ENCODE measurements at regions not wholly inside any gene's neighbourhood (a gene's known extent, or its start where the extent isn't known, plus 50 kb on each side); places are given as distances from the start of the nearest gene placed in this dataset.

DNA sequence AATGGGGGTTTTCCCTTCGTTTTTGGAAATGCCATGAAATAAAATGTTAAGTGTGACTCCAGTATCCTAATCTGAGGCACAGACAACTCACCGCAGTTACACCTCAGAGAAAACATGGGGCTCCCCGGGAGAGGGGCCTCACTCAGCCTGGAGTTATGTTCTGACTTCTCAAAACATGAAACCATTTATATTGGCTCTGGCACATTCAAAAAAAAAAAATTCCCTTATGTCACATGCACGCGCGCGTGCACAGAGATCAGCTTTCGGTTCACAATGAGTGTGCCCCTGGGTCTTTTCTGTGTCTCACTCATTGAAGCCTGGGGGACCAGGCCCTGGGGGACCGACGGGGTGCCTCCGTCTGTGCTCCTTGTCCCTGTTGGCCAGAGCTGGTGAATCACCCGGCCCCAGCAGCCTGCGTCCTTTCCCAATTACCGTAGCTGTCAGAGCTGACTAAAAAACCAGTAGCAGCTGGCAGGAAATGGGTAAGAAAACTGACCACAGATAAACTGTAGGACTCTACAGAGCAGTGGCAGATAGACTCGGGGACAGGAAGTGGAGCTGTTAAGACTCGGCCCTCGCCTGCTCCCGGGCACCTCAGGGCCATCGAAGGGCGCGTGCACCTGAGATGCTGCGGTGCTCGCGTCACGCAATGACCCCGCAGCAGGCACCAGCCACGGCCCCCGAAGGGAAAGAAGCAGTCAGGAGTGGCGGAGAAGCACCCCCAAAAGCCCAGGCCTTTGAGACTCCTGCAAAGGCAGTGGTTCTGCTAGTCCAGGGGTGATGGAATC, 138.3 kb upstream of the ID2 start:
- DNase-seq, result peak; percentile 86

DNA sequence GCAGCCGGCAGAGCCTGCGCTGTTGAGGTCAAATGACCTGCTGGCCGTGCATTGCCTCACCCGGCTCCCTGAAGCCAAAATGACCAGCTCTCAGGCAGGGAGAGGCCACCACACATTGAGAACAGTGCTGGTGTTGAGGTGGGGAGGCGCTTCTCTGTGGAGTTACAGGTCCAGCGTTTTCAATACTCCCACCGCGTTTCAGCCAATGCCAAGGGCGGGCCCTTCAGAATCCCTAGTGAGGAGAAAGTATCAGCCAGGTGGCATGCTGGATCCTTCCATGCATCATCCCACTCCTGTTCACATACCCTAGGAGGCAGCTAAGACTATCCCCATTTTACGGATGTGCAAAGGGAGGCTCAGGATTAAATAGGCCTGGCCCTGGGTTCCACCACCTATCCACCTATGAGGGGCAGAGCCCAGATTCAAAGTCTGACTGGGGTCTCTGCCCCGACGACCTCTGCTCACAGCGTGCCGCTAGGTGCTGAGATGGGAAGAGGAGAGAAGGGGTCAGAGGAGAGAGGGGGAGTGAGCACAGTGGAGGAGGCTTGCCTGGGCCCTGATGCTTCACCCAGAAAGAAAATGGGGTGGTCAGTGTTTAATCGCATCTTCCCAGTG, 137.6 kb upstream of the ID2 start:
- no peak for DNase-seq

DNA sequence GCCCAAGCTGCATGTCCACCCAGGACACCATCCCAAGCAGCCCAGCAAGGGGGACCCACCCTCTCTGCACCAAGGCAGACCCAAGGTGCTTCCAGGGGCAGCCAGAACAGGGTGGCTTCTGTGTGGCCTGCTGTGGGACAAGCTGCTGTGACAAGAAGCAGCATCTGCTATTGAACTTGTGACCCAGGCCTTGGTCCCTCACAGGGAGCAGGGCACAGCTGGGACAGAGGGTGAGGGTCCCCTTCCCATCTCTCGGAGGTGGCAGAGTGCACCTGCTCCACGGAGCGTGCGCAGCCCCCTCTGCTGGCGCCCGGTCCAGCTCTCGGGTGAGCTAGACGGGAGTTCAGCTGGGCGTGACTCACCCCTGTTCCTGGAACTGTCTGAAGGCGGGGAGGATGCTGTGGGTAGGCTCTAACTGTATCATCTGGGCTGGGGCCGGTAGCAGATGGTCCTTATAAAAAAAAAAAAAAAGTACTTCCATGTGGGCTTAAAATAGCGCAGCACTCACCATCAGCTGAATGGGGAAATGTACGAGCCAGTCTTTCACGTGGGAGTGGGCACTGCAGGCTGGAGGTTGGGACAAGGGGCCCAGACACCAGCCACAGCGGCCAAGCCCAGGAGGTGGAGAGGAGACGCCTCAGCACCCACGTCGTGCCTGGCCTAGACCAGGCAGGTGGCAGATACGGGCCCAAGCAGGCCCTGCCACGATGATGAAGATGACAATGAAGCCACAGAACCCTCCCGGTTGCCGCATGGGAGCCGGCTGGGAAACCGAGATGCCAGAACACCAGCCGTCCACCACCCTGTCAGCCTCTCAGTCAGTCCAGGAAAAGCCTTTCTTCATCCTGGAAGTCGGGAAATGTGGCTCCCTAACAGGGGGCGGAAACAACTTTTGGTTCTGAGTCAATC, 136.8 kb upstream of the ID2 start:
- DNase-seq, result peak; percentile 92

DNA sequence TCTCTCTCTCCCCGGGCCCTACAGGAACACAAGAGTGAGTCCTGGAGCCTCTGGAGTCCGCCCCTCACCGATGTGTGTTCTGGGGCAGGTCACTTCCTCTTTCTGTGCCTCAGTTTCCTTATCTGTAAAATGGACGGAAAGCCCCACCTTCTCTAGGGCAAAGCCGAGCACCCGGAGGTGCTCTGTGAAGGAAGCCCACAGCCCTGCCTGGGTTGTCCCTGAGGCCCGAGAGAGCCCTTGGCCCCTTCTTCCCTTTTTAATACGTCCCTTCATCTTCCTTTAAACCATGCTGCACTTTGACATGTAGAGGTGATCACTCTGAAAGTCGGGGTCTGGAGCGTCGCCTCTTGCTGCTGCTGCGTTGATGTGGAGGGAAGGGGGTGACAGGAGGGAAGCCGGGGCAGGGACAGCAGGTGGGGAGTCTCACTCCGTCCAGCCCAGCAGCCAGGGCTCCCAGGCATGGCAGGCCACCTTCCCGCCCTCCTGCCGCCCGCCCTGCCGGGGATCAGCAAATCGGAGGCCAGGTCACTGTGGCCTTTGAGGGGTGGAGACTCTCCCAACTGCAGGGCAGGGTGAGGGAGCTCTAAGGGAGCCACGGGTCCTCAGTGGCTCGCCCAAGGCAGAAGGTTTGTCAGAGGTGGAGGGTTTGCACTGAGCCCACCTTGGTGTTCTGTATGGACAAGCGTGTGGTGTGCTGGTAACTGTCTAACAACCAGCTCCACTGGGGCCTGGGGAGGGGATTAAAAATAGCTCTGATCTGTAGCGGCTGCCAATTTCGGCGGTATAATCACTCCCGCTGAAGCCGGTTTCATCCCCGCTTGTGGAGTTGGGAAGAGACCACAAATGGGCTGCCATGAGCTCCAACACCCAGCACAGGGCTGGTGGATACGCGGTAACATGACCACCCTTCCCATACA, 135.9 kb upstream of the ID2 start:
- DNase-seq, result no peak

DNA sequence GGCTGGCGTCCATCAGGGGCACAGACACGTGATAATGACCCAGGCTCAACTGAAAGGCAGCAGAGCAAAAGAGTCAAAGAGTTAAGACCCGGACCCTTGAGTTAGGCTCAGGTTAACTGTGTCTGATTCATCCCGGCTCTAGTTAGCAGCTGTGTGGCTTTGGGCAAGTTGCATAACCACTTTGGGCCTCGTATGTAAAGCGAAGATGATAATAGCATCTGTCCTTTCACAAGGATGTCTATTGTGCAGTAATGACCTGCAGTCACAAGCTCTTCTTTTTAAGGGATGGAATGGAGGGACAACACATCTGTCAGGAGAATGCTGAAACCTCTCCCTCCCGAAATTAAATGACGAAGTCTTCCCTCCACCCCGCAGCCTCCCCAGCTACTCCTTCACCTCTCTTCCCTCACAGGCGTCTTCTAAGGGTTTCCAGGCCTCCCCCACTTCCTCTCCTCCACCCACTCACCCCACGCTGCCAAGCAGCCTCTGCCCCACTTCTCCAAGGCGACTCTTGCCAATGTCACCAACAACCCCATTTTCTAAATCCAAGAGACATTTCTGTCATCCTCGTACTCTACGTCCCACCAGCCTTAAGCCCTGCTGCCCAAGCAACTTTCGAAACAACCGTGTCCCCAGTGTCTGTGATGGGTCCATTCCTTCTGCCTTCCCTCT, 135.1 kb upstream of the ID2 start:
- DNase-seq, result no peak

DNA sequence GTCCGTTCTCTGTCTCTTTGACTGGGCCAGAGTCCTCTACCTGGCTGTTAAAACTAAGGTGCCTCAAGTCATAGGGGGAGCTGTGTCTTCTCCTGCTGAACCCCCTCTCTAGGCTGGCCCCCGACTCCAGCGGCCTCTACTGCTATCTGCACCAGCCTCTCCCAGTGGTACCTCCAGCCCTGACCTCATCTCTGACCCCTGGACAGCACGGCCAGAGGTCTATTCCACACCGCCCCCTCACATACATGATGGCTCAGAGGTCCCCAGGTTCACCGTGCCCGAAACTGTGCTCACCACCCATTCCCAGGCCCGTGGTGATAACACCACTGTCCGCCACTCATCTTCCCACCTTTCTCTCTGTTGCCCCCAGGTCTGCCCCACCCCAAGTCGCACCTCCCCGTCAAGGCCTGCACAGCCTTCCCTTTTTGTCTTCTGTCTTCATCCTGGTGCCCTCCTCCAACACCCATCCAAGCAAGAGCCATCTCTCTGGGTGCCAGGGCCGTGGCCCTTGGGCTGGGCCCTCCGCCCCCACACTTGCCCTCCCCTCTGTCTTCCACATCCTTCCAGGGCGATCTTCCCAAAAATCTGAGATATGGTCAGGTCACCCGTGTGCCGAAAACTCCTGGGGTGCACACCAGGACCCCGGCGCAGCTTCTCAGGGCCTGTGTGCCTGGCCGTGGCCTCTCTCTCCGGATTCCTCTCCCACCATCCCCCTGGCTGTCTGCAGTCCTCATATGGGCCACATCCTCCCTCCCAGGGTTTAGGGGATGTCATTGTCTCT, 134.4 kb upstream of the ID2 start:
- DNase-seq, result no peak

DNA sequence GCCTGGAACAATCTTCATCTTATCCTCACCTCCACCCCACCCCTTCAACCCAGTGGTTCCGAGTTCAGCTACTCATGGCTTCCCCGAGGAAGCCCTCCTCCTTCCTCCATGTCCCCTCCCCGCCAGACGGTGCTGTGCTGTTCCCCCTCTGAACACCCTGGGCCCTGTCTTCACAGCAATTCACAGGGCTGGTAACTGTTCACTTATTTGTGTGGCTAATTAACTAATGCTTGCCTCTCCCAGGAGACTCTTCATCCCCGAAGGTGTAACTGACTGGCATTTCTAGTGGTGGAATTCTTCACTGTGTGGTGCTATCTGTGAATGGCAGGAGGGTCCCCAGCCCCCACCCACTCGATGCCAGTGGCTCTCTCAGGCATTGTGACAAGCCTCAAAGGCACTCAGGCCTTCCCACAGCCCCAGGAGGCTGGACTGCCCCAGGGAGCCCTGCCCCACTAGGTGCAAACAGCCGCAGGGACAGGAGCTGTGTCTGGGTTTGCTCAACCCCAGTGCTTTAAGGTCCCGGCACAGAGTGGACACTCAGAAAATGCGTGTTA, 133.7 kb upstream of the ID2 start:
- DNase-seq, result no peak

DNA sequence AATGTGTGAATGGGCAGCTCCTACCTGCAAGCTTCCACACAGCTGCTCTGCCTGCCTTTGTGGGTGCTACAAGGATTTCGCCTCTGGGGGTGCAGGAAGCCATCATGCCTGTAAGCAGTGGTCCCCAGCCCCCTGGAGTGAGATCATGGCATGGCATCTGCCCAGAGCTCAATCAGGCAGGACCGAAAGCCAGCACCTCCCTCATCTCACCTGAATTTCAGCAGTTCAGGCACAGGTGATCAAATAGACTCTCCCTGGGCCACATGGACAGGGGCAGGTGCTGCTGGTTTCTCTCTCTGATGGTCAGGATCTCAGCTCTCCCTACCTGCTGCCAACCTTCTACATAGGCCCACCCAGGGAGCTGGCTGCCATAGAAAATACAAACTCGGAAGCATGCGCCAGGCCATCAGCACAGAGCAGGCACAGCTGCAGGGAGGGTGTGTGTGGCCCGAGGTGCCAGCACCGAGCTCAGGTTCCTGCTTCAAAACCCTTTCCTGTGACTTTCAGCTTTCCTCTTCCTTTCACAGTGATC, 133.2 kb upstream of the ID2 start:
- DNase-seq, result no peak

DNA sequence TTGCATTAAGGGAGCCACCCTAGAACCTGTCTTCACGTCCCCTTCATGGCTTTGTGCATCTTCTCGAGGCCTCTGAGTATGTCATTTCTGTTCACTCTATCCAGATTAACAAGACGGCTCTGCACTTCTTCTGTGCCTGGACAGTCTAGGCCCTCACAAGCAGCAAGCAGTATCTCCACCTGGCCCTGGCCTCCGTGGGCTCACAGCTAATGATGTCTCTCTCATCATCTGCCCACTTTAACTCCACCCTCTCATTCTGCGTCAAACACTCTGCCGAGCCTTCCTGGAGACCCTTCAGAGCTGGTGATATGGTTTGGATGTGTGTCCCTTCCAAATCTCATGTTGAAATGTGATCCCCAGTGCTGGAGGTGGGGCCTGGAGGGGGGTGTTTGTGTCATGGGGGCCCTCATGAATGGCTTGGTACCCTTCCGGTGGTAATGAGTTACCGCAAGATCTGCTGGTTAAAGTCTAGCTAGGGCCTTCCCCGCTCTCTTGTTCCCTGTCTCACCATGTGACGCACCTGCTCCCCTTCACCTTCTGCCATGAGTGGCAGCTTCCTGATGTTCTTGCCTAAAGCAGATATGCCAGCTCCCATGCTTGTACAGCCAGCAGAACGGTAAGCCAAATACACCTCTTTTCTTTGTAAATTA, 132.5 kb upstream of the ID2 start:
- no peak for DNase-seq

DNA sequence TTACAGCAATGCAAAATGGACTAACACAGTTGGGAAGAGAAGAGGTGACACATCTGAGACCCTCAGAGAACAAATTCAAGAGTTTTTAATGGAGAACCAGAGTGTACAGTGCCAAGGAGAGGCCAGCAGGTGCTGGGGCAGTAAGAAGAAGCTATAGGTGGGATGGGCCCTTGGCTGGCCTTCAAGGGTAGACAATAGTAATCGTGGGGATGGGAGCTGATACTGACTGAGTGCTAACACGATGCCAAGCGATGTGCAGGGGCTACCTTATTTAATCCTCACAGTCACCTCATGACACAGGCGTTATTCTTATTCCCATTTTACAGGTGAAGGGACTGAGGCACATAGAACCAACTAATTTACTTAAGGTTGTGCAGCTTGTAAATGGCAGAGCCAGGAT, 131.9 kb upstream of the ID2 start:
- no peak for DNase-seq

DNA sequence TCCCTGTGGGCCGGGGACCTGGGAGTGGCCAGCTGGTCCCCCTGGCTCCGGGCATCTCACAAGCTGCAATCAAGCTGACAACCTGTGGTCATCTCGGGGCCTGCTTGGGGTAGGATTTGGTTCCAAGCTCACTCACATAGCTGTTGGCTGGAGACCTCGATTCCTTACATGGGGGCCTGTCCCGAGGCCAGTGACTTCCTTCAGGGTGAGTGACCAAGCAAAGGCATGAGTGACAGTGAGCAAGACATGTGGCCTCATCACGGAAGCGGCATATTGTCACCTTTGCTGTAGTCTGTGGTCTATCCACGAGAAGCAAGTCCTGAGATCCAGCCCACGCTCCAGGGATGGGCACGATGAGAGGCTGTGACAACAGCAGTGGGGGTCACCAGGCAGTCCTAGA, 131.4 kb upstream of the ID2 start:
- no peak for DNase-seq

DNA sequence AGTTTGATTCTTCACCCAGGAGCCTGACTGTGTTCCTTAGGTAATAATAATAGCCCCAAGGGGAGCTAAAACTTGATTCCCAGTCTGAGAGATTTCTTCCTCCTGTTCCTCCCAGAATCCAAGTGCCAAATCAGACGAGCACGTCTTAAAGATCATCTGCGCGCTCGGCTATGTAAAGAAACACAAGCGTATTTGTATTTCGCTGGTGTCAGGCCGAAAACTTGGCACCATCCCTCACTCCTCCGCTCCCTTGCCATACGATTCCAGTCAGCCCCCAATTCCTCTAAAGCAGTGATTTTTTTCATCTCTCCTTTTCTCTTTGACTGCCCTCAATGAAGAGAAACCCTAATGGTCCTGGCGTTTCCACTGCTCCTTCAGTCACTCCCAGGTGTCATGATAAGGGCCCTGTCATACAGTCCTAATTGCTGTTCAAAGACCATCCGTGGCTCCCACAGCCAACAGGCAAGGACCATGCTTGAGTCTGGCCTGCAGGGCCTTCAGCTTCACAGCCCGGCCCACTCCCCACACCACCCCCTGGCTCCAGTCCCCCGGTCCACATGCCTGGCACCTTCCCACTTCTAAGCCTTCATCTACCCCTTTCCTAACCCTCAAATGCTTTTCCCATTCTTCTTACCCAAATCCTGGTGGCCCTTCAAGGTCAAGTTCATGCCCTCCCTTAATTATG, 130.8 kb upstream of the ID2 start:
- no peak for DNase-seq

DNA sequence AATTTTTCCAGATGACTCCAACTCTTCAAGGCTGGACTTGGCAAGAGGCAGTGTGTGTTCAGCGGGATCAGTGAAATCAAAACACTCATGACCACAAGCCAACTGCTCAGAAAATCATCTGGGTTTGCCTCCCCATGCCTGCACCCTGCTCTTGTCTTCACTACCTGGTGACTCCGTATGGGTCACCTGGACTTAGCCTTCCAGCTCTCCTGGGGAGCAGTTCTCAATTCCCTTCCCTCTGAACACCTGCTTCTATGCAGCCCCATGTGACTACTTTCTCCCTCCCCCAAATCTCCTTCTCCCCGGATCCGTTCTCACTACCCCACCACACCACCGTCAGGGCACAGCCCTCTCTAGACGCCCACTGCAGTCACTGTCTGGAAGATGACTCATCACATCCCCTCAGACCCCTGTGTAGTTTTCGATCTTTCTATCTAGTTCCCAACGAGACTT, 130.2 kb upstream of the ID2 start:
- no peak for DNase-seq

DNA sequence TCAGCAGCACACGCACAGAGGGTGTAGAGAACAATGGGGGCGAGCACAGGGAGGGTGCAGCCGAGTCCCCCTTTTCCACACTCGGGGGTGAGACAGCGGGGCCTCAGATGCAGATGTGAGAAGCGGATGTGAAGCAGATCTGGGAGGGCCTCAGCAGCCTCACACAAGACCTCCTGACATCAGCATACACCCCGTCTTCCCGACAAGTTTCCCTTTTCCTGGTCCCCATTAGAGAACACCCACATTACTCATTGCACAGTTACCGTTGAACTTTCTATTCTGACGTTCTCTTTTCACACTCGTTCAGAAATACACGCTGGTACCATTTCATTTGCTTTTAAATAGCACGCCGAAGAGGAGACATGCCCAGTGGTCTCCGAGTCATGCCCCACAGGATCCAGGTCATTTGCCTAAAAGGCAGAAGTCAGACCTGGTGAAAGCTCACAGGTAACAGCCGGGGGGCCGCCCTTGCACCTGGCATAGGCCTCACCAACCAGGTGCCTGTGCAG, 129.5 kb upstream of the ID2 start:
- DNase-seq, result no peak

DNA sequence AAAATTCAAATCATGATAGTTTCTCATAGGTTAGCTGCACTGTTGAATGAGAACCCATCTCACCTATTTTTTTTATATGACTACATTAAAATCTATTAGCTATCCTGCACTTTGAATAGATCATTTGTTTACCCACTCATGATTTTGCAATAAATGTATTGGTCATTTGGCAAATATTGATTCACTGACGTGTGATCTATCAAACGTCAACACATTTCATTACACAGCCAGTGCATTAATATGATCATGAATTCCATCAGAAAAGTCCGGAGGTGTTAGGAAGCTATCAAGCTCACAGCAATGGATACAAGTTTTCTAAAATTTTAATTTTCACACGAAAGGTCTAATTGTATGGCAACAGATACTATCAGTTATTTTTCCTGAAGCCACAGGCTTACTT, 128.2 kb upstream of the ID2 start:
- DNase-seq, result no peak

DNA sequence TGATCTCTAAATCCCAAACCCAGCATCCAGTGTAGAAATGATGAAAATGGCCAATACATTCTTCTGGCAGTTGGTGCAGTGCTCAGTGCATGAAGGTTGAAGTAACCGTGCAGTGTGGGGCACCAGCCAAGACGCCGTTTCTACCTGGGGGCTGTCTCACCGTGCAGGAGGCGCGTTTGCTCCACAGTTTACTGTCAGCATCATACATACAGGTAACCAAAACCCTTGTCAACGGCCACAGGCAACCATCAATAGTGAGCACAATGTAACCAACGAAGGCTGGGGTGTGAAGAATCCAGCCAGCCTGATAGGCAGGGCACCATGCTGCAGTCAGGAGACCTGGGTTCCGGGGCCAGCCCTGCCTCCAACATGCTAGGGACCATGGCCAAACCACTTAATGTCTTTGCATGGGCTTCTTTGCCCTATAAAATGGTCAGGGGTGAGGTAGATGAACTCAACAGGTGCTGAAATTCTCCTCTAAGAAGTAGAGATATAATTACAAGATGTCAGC, 127.5 kb upstream of the ID2 start:
- DNase-seq, result no peak

DNA sequence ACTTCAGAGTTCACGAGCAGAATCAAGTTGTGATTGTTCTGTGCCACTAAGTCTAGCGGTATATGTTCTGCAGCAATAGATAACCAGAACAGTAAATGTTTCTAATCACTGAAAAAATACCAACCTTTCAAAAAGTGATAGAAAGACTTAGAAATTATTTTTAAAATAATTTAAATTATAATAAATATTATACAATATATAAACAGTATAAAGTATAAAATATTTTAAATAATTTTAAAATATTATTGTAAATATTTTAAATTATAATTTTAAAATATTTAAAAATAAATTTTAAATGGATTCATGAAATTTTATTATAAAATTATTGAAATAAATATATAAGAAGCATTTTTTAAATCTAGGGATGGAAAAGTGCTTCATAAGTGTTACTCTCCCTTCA, 126.3 kb upstream of the ID2 start:
- no peak for DNase-seq

DNA sequence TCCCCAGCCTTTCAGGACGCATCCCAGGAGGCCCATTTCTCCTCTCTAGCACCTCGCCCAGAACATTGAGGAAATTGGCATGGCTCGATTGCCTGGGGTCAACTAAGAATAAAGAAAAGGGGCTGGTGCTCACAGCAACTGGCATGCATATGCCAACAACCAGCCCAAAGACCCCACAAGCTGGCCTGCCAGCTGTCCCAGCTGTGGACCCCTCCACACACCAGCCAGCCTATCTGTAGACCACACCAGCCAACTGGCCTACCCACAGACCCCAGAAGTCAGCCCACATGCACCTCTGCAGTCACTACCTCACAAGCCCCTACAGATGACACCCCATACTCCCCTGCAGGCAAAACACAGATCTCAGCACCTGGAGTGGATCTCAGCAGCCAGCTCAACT, 123.8 kb upstream of the ID2 start:
- DNase-seq, result no peak

DNA sequence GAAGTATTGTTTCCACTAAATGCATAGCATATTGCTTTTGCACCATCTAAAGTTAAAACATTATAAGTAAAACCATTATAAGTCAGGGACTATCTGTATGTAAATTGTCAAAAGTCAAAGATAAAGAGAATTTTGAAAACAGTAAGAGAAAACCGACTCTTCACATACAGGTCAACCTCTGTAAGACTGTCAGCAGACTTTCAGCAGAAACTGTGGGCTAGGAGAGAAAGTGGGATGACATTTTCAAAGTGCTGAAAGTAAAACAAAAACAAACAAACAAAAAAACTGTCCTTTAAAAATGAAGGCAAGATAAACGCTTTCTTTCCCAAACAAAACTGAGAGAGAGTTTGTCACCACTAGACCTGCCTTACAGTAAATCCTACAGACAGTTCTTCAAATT, 122.9 kb upstream of the ID2 start:
- no peak for DNase-seq
